Esophagus squamous epithelium (tissue), 5 donors: ENCODE measurements at regions not wholly inside any gene's neighbourhood (a gene's known extent, or its start where the extent isn't known, plus 50 kb on each side); places are given as distances from the start of the nearest gene placed in this dataset.

Experiments
- DNase-seq: peaks from one replicate; lab custom pipeline; 2025; lab: John Stamatoyannopoulos, UW
- H3K27ac ChIP-seq, 4 donors: fragments of 200-600 bp; sonication (generic); one replicate each; pipeline ENCODE4 v1.5.1; 2016 to 2019; ENCODE audit warnings: mild to moderate bottlenecking in 1 of 4
- H3K27me3 ChIP-seq, 4 donors: fragments of 200-600 bp; sonication (generic); 1 replicate in 3 of 4; 2 replicates in 1 of 4; pipeline versions ENCODE4 v1.5.1 to v1.6.0; 2017 to 2021; ENCODE audit warnings: antibody characterized with exemption in 1 of 4
- H3K36me3 ChIP-seq, 3 donors: fragments of 200-600 bp; sonication (generic); one replicate each; pipeline ENCODE4 v1.5.1; 2016 to 2019
- H3K4me1 ChIP-seq, 3 donors: fragments of 200-600 bp; sonication (generic); one replicate each; pipeline ENCODE4 v1.5.1; 2017 to 2019
- H3K4me3 ChIP-seq, 4 donors: fragments of 200-600 bp; sonication (generic); 1 replicate in 3 of 4; 2 replicates in 1 of 4; pipeline ENCODE4 v1.5.1; 2016 to 2019; ENCODE audit warnings: mild to moderate bottlenecking in 2 of 4, moderate library complexity in 1 of 4
- H3K9me3 ChIP-seq, 3 donors: fragments of 200-600 bp; sonication (generic); one replicate each; pipeline ENCODE4 v1.5.1; 2016 to 2019
- CTCF ChIP-seq, 6 experiments: fragments of 450-650 bp in 4 of 6; fragments of 200-600 bp in 2 of 6; sonication (generic) in 2 of 6; IDR thresholded peaks; one replicate each; pipeline ENCODE4 v1.5.1; 2016 to 2019; ENCODE audit warnings: antibody characterized with exemption in 6 of 6, mild to moderate bottlenecking in 4 of 6, moderate library complexity in 4 of 6
- POLR2A ChIP-seq, 4 donors: fragments of 450-650 bp; IDR thresholded peaks; one replicate each; pipeline ENCODE4 v1.6.1; 2017; ENCODE audit warnings: antibody characterized with exemption in 4 of 4, mild to moderate bottlenecking in 4 of 4, moderate library complexity in 3 of 4
- WGBS, 2 donors: methylation state at CpG; one replicate each; pipeline ENCODE4 v1.1.5; 2018; 5-methylcytosine and 5-hydroxymethylcytosine counted together
- intact Hi-C: fragments of 100-400 bp; cut with DNase I; formaldehyde crosslinking; loops from one replicate; pipeline ENCODE4 v1.15.0; 2022
- donor health status: DM: yes; HTN: yes; CAD: no.

GRCh38 chr6:110558575-110558974 lies 82.2 kb upstream of the SLC22A16 start:
- DNase-seq = no peak
- intact Hi-C loops = no loop called here
- 55 to 83% methylated on average over 3 to 5 of the region's 5 CpGs for WGBS, 2 donors

GRCh38 chr6:110557199-110557598 lies 80.8 kb upstream of the SLC22A16 start:
- no peaks in the 10 kb centered on the region for H3K4me1 ChIP-seq
- no peak overlapping the region for H3K27ac ChIP-seq
- DNase-seq = no peak
- H3K36me3 ChIP-seq = no peaks in the 10 kb centered on the region
- no peak overlapping the region for H3K4me3 ChIP-seq
- intact Hi-C loops = no loop called here
- H3K9me3 ChIP-seq = no peaks in the 10 kb centered on the region
- WGBS, 2 donors = 72 to 74% methylated on average over 5 of the region's 5 CpGs
- TF ChIP-seq POLR2A (IDR thresholded peaks at IDR 0.05) (no peak), CTCF (IDR thresholded peaks at IDR 0.05) (no peak)
- H3K27me3 ChIP-seq = no peaks in the 10 kb centered on the region

More at GRCh38 chr6:110558575-110558974, 82.2 kb upstream of the SLC22A16 start:
- H3K9me3 ChIP-seq = no peaks in the 10 kb centered on the region
- no peak overlapping the region for H3K4me3 ChIP-seq
- no peaks in the 10 kb centered on the region for H3K36me3 ChIP-seq
- H3K27me3 ChIP-seq = no peaks in the 10 kb centered on the region
- H3K27ac ChIP-seq = no peak overlapping the region
- TF ChIP-seq CTCF (IDR thresholded peaks at IDR 0.05) = no peak
- no peak for TF ChIP-seq POLR2A (IDR thresholded peaks at IDR 0.05)
- no peaks in the 10 kb centered on the region for H3K4me1 ChIP-seq

- Histone ChIP-seq H3K9me3 (peaks cover 0 to 4% (median 0%) of the 10 kb centered on the region in 3 donors), H3K4me1 (no peaks in the 10 kb centered on the region), H3K4me3 (no peak overlapping the region), H3K36me3 (no peaks in the 10 kb centered on the region), H3K27me3 (no peaks in the 10 kb centered on the region), H3K27ac (no peak overlapping the region)
- WGBS, 2 donors = 86% methylated on average over 9 of the region's 9 CpGs
- TF ChIP-seq CTCF (IDR thresholded peaks at IDR 0.05) (no peak), POLR2A (IDR thresholded peaks at IDR 0.05) (no peak)
- intact Hi-C loops = no loop called here
- DNase-seq = no peak
Observed at GRCh38 chr6:110556317-110557110, 80.1 kb upstream of the SLC22A16 start.

GRCh38 chr6:110554966-110555460 lies 78.6 kb upstream of the SLC22A16 start:
- Histone ChIP-seq H3K36me3 (no peaks in the 10 kb centered on the region), H3K4me3 (no peak overlapping the region), H3K27me3 (no peaks in the 10 kb centered on the region), H3K4me1 (no peaks in the 10 kb centered on the region), H3K9me3 (peaks cover 0 to 6% (median 0%) of the 10 kb centered on the region in 3 donors), H3K27ac (no peak overlapping the region)
- DNase-seq = no peak
- intact Hi-C loops = no loop called here
- no peak for TF ChIP-seq CTCF (IDR thresholded peaks at IDR 0.05)
- no peak for TF ChIP-seq POLR2A (IDR thresholded peaks at IDR 0.05)
- 80 to 86% methylated on average over 9 of the region's 9 CpGs for WGBS, 2 donors

- H3K9me3 ChIP-seq = peaks cover 0 to 6% (median 0%) of the 10 kb centered on the region in 3 donors
- H3K4me3 ChIP-seq = no peak overlapping the region
- TF ChIP-seq POLR2A (IDR thresholded peaks at IDR 0.05) (no peak), CTCF (IDR thresholded peaks at IDR 0.05) (no peak)
- no peak overlapping the region for H3K27ac ChIP-seq
- no peaks in the 10 kb centered on the region for H3K36me3 ChIP-seq
- DNase-seq = no peak
- H3K4me1 ChIP-seq = no peaks in the 10 kb centered on the region
- intact Hi-C loops = no loop called here
- 86 to 92% methylated on average over 2 of the region's 2 CpGs for WGBS, 2 donors
- no peaks in the 10 kb centered on the region for H3K27me3 ChIP-seq
Observed at GRCh38 chr6:110554441-110554840, 78.0 kb upstream of the SLC22A16 start.
